ENCODE measurements at regions not wholly inside any gene's neighbourhood (a gene's known extent, or its start where the extent isn't known, plus 50 kb on each side); places are given as distances from the start of the nearest gene placed in this dataset.

GRCh38 chr13:111475488-111475887, 155.0 kb downstream of the TEX29 start:
- TF ChIP-seq POLR2AphosphoS5 (IDR thresholded peaks at IDR 0.05) (no peak), CTCF (IDR thresholded peaks at IDR 0.05 in 8 of 11, conservative IDR thresholded peaks at IDR 0.05 in 3 of 11) (no peak)
- 73 to 89% (median 79%) methylated on average over 8 of the region's 8 CpGs for WGBS, 5 donors
- no peak overlapping the region for H3K4me3 ChIP-seq
- H3K9me3 ChIP-seq, result no peaks in the 10 kb centered on the region
- DNase-seq, result no peak
- H3K36me3 ChIP-seq, result no peaks in the 10 kb centered on the region
- H3K27me3 ChIP-seq (replicated peaks in 1 of 7), result peaks cover 0 to 20% (median 0%) of the 10 kb centered on the region in 7 donors
- intact Hi-C loops (cut with DNase I; ENCODE audit: low total_unique reads), result loop anchor here (5.0 to 10.0 kb wide), 2 partner anchors 967 to 1129 kb away; no protein-coding TSS in a partner anchor
- no peak overlapping the region for H3K27ac ChIP-seq
- no peaks in the 10 kb centered on the region for H3K4me1 ChIP-seq

GRCh38 chr13:111476197-111476596, 155.8 kb downstream of the TEX29 start:
- no peak for DNase-seq
- 55 to 84% (median 80%) methylated on average over 3 to 6 of the region's 6 CpGs for WGBS, 5 donors

GRCh38 chr13:111479412-111479811, 159.0 kb downstream of the TEX29 start:
- Histone ChIP-seq H3K27me3 (replicated peaks in 1 of 7) (no peaks in the 10 kb centered on the region), H3K9me3 (no peaks in the 10 kb centered on the region), H3K4me3 (no peak overlapping the region), H3K4me1 (no peaks in the 10 kb centered on the region), H3K27ac (no peak overlapping the region), H3K36me3 (no peaks in the 10 kb centered on the region)
- intact Hi-C loops (cut with DNase I; ENCODE audit: low total_unique reads), result loop anchor here (5.0 to 10.0 kb wide), 2 partner anchors 963 to 1125 kb away; no protein-coding TSS in a partner anchor
- 76 to 85% (median 83%) methylated on average over 12 to 14 of the region's 14 CpGs for WGBS, 5 donors
- TF ChIP-seq CTCF (IDR thresholded peaks at IDR 0.05 in 8 of 11, conservative IDR thresholded peaks at IDR 0.05 in 3 of 11) (no peak), POLR2A (IDR thresholded peaks at IDR 0.05) (no peak), POLR2AphosphoS5 (IDR thresholded peaks at IDR 0.05) (no peak)
- no peak for DNase-seq

More at GRCh38 chr13:111476197-111476596, 155.8 kb downstream of the TEX29 start:
- intact Hi-C loops (cut with DNase I; ENCODE audit: low total_unique reads), result loop anchor here (5.0 to 10.0 kb wide), 2 partner anchors 966 to 1129 kb away; no protein-coding TSS in a partner anchor
- no peak overlapping the region for H3K27ac ChIP-seq
- H3K4me1 ChIP-seq, result no peaks in the 10 kb centered on the region
- no peak overlapping the region for H3K4me3 ChIP-seq
- TF ChIP-seq POLR2AphosphoS5 (IDR thresholded peaks at IDR 0.05) (no peak), POLR2A (IDR thresholded peaks at IDR 0.05) (no peak), CTCF (IDR thresholded peaks at IDR 0.05 in 8 of 11, conservative IDR thresholded peaks at IDR 0.05 in 3 of 11) (no peak)
- peaks cover 0 to 15% (median 0%) of the 10 kb centered on the region in 7 donors for H3K27me3 ChIP-seq (replicated peaks in 1 of 7)
- no peaks in the 10 kb centered on the region for H3K9me3 ChIP-seq
- H3K36me3 ChIP-seq, result no peaks in the 10 kb centered on the region

GRCh38 chr13:111480503-111480902, 160.1 kb downstream of the TEX29 start:
- H3K4me3 ChIP-seq, result no peak overlapping the region
- H3K9me3 ChIP-seq, result peaks cover 0 to 2% (median 0%) of the 10 kb centered on the region in 8 donors
- intact Hi-C loops (cut with DNase I; ENCODE audit: low total_unique reads), result no loop called here
- TF ChIP-seq POLR2AphosphoS5 (IDR thresholded peaks at IDR 0.05) (no peak), POLR2A (IDR thresholded peaks at IDR 0.05) (no peak), CTCF (IDR thresholded peaks at IDR 0.05 in 8 of 11, conservative IDR thresholded peaks at IDR 0.05 in 3 of 11) (no peak)
- no peak for DNase-seq
- WGBS, 5 donors, result 80 to 88% (median 83%) methylated on average over 8 of the region's 8 CpGs
- no peak overlapping the region for H3K27ac ChIP-seq
- H3K36me3 ChIP-seq, result no peaks in the 10 kb centered on the region
- no peaks in the 10 kb centered on the region for H3K4me1 ChIP-seq
- no peaks in the 10 kb centered on the region for H3K27me3 ChIP-seq (replicated peaks in 1 of 7)

Measured in spleen (tissue), 11 donors.